ENCODE measurements at regions not wholly inside any gene's neighbourhood (a gene's known extent, or its start where the extent isn't known, plus 50 kb on each side); places are given as distances from the start of the nearest gene placed in this dataset.

GRCh38 chr22:22103078-22103875 is 120.7 kb upstream of the TOP3B start:
- TF ChIP-seq CTCF (IDR thresholded peaks at IDR 0.05) (peak in 4 of 6 experiments; percentile 5 to 53 (median 14)), POLR2A (IDR thresholded peaks at IDR 0.05) (no peak)
